ENCODE measurements at regions not wholly inside any gene's neighbourhood (a gene's known extent, or its start where the extent isn't known, plus 50 kb on each side); places are given as distances from the start of the nearest gene placed in this dataset.

GRCh38 chr7:88399036-88399435 lies 92.3 kb upstream of the STEAP4 start:
- no peaks in the 10 kb centered on the region for H3K79me2 ChIP-seq (ENCODE audit: control insufficient read depth in 1 of 2, insufficient read depth in 2 of 2, low read length in 2 of 2)
- no peaks in the 10 kb centered on the region for H3K27me3 ChIP-seq (replicated peaks in 1 of 4; ENCODE audit: control insufficient read depth in 3 of 4, extremely low read depth in 1 of 4, insufficient read depth in 3 of 4, low read length in 3 of 4)
- no peak overlapping the region for H3K14ac ChIP-seq (ENCODE audit: insufficient read length)
- no peaks in the 10 kb centered on the region; a peak in 1 of 7 replicates for H3K4me1 ChIP-seq (replicated peaks in 1 of 4; ENCODE audit: control insufficient read depth in 3 of 4, insufficient read depth in 4 of 4, low read length in 3 of 4)
- no peak overlapping the region for H2BK12ac ChIP-seq (ENCODE audit: low read depth, low read length)
- no peak overlapping the region for H4K91ac ChIP-seq (replicated peaks; ENCODE audit: insufficient read length, low read length)
- no peak overlapping the region for H3K27ac ChIP-seq (ENCODE audit: low read depth, low read length)
- POLR2A ChIA-PET (ENCODE audit: partially characterized antibody) = no interaction called here
- no peak overlapping the region for H3K4ac ChIP-seq (replicated peaks; ENCODE audit: insufficient read length, low read depth, low read length)
- no peak overlapping the region for H2BK15ac ChIP-seq (ENCODE audit: low read length)
- H3K18ac ChIP-seq (ENCODE audit: extremely low read depth, low read length) = no peak overlapping the region
- H3K4me2 ChIP-seq (ENCODE audit: insufficient read depth in 1 of 2, low read depth in 2 of 2, low read length in 2 of 2) = no peak overlapping the region
- 85% methylated on average over 9 of the region's 9 CpGs; no CpG with 5 or more reads in 1 of the 2 experiments for WGBS, 2 experiments (ENCODE audit: extremely low coverage in 1 of 2, insufficient coverage in 1 of 2, insufficient read length in 1 of 2, insufficient replicate concordance in 2 of 2, low coverage in 1 of 2, low lambda C conversion rate in 2 of 2, missing lambda C conversion rate in 1 of 2)
- no peak overlapping the region for H2AK5ac ChIP-seq (ENCODE audit: low read depth, low read length)
- no peak overlapping the region for H4K8ac ChIP-seq (ENCODE audit: extremely low read depth, insufficient read depth, low read length)
- no peak overlapping the region for H2BK20ac ChIP-seq (ENCODE audit: low read length)
- H2AFZ ChIP-seq (ENCODE audit: low read length) = no peak overlapping the region
- H4K5ac ChIP-seq (ENCODE audit: insufficient read length, low read depth, low read length) = no peak overlapping the region
- no peak overlapping the region for H2BK120ac ChIP-seq (replicated peaks; ENCODE audit: low read depth, low read length)
- no peaks in the 10 kb centered on the region for H3K23me2 ChIP-seq (ENCODE audit: low read depth, low read length)
- H3K4me3 ChIP-seq (ENCODE audit: extremely low read depth in 1 of 4, insufficient read depth in 2 of 4, low read depth in 3 of 4, low read length in 4 of 4) = no peak overlapping the region
- H3K79me1 ChIP-seq (ENCODE audit: low read depth, low read length) = no peaks in the 10 kb centered on the region
- FAIRE-seq (no peak), DNase-seq (ENCODE audit: low read depth in 1 of 2, low spot score in 2 of 2) (no peak)
- CTCF ChIA-PET (ENCODE audit: partially characterized antibody) = interaction anchor here (0.6 to 2.0 kb wide), 5 partner anchors 8 to 1401 kb away, joined by 3 to 8 read pairs (median 5); no protein-coding TSS in a partner anchor
- no peak overlapping the region for H3K56ac ChIP-seq (replicated peaks; ENCODE audit: insufficient read length, low read depth, low read length)
- H3K9ac ChIP-seq (replicated peaks in 1 of 4; ENCODE audit: extremely low read depth in 1 of 4, low read depth in 3 of 4, low read length in 3 of 4) = no peak overlapping the region
- no peaks in the 10 kb centered on the region for H3K36me3 ChIP-seq (ENCODE audit: control insufficient read depth in 2 of 4, insufficient read depth in 4 of 4, low read length in 3 of 4)
- TF ChIP-seq SIX5 (IDR thresholded peaks at IDR 0.05; ENCODE audit: low read depth, low read length) = no peak
- no peak for TF ChIP-seq BCL11A (IDR thresholded peaks at IDR 0.05; ENCODE audit: low read depth in 2 of 2, low read length in 2 of 2)
- no peak for TF ChIP-seq HDAC6 (IDR thresholded peaks at IDR 0.05; ENCODE audit: low read depth, low read length)
- no peak for TF ChIP-seq SIN3A (conservative IDR thresholded peaks at IDR 0.05 in 1 of 2, IDR thresholded peaks at IDR 0.05 in 1 of 2; ENCODE audit: low read depth in 1 of 2, low read length in 2 of 2)
- no peak for TF ChIP-seq ZNF274 (IDR thresholded peaks at IDR 0.05; ENCODE audit: borderline replicate concordance, extremely low read depth, low read length)
- no peak for TF ChIP-seq POLR2AphosphoS5 (IDR thresholded peaks at IDR 0.05; ENCODE audit: low read depth, low read length)
- no peak for TF ChIP-seq RAD21 (IDR thresholded peaks at IDR 0.05 in 1 of 2, conservative IDR thresholded peaks at IDR 0.05 in 1 of 2; ENCODE audit: low read depth in 2 of 2, low read length in 2 of 2)
- no peak for TF ChIP-seq CBX8 (IDR thresholded peaks at IDR 0.05; ENCODE audit: borderline replicate concordance, low read depth, low read length)
- no peak for TF ChIP-seq TAF1 (IDR thresholded peaks at IDR 0.05; ENCODE audit: low read depth, low read length)
- no peak for TF ChIP-seq CREB1 (IDR thresholded peaks at IDR 0.05)
- no peak overlapping the region for H2BK5ac ChIP-seq (ENCODE audit: low read depth, low read length)
- no peak overlapping the region for H3K23ac ChIP-seq (ENCODE audit: insufficient read length)
- H3K9me3 ChIP-seq (ENCODE audit: insufficient read depth in 2 of 2, low read depth in 1 of 2, low read length in 1 of 2) = peaks cover 0 to 3% of the 10 kb centered on the region in 2 experiments; a peak in 1 of 4 replicates
- no peaks in the 10 kb centered on the region for H4K20me1 ChIP-seq (replicated peaks in 1 of 2; ENCODE audit: control insufficient read depth in 1 of 2, insufficient read depth in 2 of 2, low read length in 2 of 2)
